ENCODE measurements at regions not wholly inside any gene's neighbourhood (a gene's known extent, or its start where the extent isn't known, plus 50 kb on each side); places are given as distances from the start of the nearest gene placed in this dataset.

- no peak for DNase-seq
- Histone ChIP-seq H3K36me3 (replicated peaks in 1 of 2; ENCODE audit: control insufficient read depth in 1 of 2, insufficient read depth in 2 of 2, low read length in 1 of 2) (no peaks in the 10 kb centered on the region), H3K4me2 (no peak overlapping the region), H4K20me1 (ENCODE audit: insufficient read depth) (no peaks in the 10 kb centered on the region), H3K9ac (no peak overlapping the region), H3K4me1 (ENCODE audit: control insufficient read depth in 1 of 2, insufficient read depth in 2 of 2, low read depth in 1 of 2, low read length in 1 of 2) (no peaks in the 10 kb centered on the region), H3K27me3 (ENCODE audit: insufficient read depth) (no peaks in the 10 kb centered on the region), H2AFZ (ENCODE audit: low read depth) (no peak overlapping the region), H3K9me3 (no peaks in the 10 kb centered on the region), H3K27ac (ENCODE audit: low read depth in 2 of 2, low read length in 1 of 2) (no peak overlapping the region), H3K9me2 (no peaks in the 10 kb centered on the region), H3K79me2 (ENCODE audit: insufficient read depth) (no peaks in the 10 kb centered on the region), H3K4me3 (ENCODE audit: low read depth in 2 of 2, low read length in 1 of 2) (no peak overlapping the region), H3F3A (replicated peaks; ENCODE audit: insufficient read depth) (no peaks in the 10 kb centered on the region)
- CTCF ChIA-PET: interaction anchor here (0.6 to 1.0 kb wide), 2 partner anchors 13 to 328 kb away, joined by 3 to 4 read pairs; no protein-coding TSS in a partner anchor
- POLR2A ChIA-PET: no interaction called here
- TF ChIP-seq, protein P1, sequence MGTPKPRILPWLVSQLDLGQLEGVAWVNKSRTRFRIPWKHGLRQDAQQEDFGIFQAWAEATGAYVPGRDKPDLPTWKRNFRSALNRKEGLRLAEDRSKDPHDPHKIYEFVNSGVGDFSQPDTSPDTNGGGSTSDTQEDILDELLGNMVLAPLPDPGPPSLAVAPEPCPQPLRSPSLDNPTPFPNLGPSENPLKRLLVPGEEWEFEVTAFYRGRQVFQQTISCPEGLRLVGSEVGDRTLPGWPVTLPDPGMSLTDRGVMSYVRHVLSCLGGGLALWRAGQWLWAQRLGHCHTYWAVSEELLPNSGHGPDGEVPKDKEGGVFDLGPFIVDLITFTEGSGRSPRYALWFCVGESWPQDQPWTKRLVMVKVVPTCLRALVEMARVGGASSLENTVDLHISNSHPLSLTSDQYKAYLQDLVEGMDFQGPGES (IDR thresholded peaks at IDR 0.05; ENCODE audit: low read depth, low read length): no peak
- TF ChIP-seq FOXJ3 (CRISPR knock-in tag; IDR thresholded peaks at IDR 0.05) (no peak), TCF12 (IDR thresholded peaks at IDR 0.05) (no peak), POLR2AphosphoS5 (IDR thresholded peaks at IDR 0.05; ENCODE audit: low read depth, low read length) (no peak), FOXM1 (IDR thresholded peaks at IDR 0.05; ENCODE audit: low read depth) (no peak), JUND (IDR thresholded peaks at IDR 0.05) (no peak), NRF1 (IDR thresholded peaks at IDR 0.05; ENCODE audit: low read depth, low read length) (no peak), EZH2phosphoT487 (IDR thresholded peaks at IDR 0.05; ENCODE audit: borderline replicate concordance, low read depth) (no peak), NFIC (IDR thresholded peaks at IDR 0.05; ENCODE audit: borderline replicate concordance) (no peak), RXRA (IDR thresholded peaks at IDR 0.05; ENCODE audit: borderline replicate concordance, low read depth) (no peak), RFX5 (IDR thresholded peaks at IDR 0.05; ENCODE audit: low read length) (no peak), USF1 (IDR thresholded peaks at IDR 0.05; ENCODE audit: borderline replicate concordance, low read depth) (no peak), EP300 (IDR thresholded peaks at IDR 0.05; ENCODE audit: borderline replicate concordance in 1 of 2, low read depth in 1 of 2, low read length in 1 of 2) (no peak), GATA2 (CRISPR knock-in tag; IDR thresholded peaks at IDR 0.05) (no peak), TEAD4 (IDR thresholded peaks at IDR 0.05; ENCODE audit: borderline replicate concordance, insufficient read depth) (no peak), MXI1 (IDR thresholded peaks at IDR 0.05; ENCODE audit: low read depth, low read length) (no peak)
- TF ChIP-seq, protein P2, sequence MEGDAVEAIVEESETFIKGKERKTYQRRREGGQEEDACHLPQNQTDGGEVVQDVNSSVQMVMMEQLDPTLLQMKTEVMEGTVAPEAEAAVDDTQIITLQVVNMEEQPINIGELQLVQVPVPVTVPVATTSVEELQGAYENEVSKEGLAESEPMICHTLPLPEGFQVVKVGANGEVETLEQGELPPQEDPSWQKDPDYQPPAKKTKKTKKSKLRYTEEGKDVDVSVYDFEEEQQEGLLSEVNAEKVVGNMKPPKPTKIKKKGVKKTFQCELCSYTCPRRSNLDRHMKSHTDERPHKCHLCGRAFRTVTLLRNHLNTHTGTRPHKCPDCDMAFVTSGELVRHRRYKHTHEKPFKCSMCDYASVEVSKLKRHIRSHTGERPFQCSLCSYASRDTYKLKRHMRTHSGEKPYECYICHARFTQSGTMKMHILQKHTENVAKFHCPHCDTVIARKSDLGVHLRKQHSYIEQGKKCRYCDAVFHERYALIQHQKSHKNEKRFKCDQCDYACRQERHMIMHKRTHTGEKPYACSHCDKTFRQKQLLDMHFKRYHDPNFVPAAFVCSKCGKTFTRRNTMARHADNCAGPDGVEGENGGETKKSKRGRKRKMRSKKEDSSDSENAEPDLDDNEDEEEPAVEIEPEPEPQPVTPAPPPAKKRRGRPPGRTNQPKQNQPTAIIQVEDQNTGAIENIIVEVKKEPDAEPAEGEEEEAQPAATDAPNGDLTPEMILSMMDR (IDR thresholded peaks at IDR 0.05): no peak
- TF ChIP-seq, protein P3, sequence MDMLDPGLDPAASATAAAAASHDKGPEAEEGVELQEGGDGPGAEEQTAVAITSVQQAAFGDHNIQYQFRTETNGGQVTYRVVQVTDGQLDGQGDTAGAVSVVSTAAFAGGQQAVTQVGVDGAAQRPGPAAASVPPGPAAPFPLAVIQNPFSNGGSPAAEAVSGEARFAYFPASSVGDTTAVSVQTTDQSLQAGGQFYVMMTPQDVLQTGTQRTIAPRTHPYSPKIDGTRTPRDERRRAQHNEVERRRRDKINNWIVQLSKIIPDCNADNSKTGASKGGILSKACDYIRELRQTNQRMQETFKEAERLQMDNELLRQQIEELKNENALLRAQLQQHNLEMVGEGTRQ (IDR thresholded peaks at IDR 0.05; ENCODE audit: borderline replicate concordance, low read depth, low read length): no peak
Observed at GRCh38 chr2:209147981-209148380, 275.9 kb upstream of the MAP2 start.

Data from SK-N-SH (cell line).